Prostate gland (tissue), 2 donors: ENCODE measurements at regions not wholly inside any gene's neighbourhood (a gene's known extent, or its start where the extent isn't known, plus 50 kb on each side); places are given as distances from the start of the nearest gene placed in this dataset.
"Not testable (repeated sequence)": the region's sequence is repeated elsewhere in the genome, so short reads cannot be mapped to it uniquely, and the experiment has no call there.

Experiments used
- DNase-seq: peaks from one replicate; pipeline ENCODE4 v3.0.0-alpha.2; 2019; ENCODE audit warnings: low spot score
- H3K27ac ChIP-seq, 2 donors: fragments of 200-600 bp; sonication (generic); 2 replicates each; pipeline ENCODE4 v1.5.1; 2017 to 2019
- H3K27me3 ChIP-seq: fragments of 200-600 bp; sonication (generic); replicated peaks from 2 replicates; pipeline ENCODE4 v1.5.1; 2019; ENCODE audit not compliant: insufficient read depth
- H3K36me3 ChIP-seq, 2 donors: fragments of 200-600 bp; sonication (generic); 1 replicate in 1 of 2; 2 replicates in 1 of 2; pipeline versions ENCODE4 v1.5.1 to v1.8.1; 2017 to 2019
- H3K4me1 ChIP-seq: fragments of 200-600 bp; sonication (generic); replicated peaks from 2 replicates; pipeline ENCODE4 v1.5.1; 2019
- H3K4me3 ChIP-seq, 2 donors: fragments of 200-600 bp; sonication (generic); 2 replicates each; pipeline ENCODE4 v1.5.1; 2017 to 2019
- H3K9me3 ChIP-seq: fragments of 200-600 bp; sonication (generic); 2 replicates; pipeline ENCODE4 v1.5.1; 2017
- POLR2A ChIP-seq: fragments of 450-650 bp; IDR thresholded peaks from one replicate; pipeline ENCODE4 v1.6.1; 2016; ENCODE audit warnings: antibody characterized with exemption, mild to moderate bottlenecking
- POLR2AphosphoS5 ChIP-seq: sonication (generic); formaldehyde crosslinking; IDR thresholded peaks from one replicate; pipeline ENCODE4 v1.6.1; 2017; ENCODE audit warnings: antibody characterized with exemption
- WGBS: methylation state at CpG from one replicate; pipeline ENCODE4 v1.1.5; 2018; 5-methylcytosine and 5-hydroxymethylcytosine counted together
- intact Hi-C: fragments of 100-400 bp; cut with DNase I; formaldehyde crosslinking; loops from one replicate; pipeline ENCODE4 v1.14.2; 2022
- TF ChIP-seq, protein P1 (sequence below), 4 experiments: fragments of 200-600 bp in 2 of 4; fragments of 450-650 bp in 2 of 4; sonication (generic) in 2 of 4; IDR thresholded peaks; 1 replicate in 3 of 4; 2 replicates in 1 of 4; pipeline ENCODE4 v1.5.1; 2016 to 2019; ENCODE audit warnings: antibody characterized with exemption in 4 of 4, mild to moderate bottlenecking in 2 of 4, moderate library complexity in 2 of 4

GRCh38 chr6:56874328-56874727 lies 80.6 kb upstream of the BEND6 start:
- DNase-seq = no peak
- Histone ChIP-seq H3K9me3 (no peaks in the 10 kb centered on the region), H3K27ac (no peak overlapping the region), H3K27me3 (no peaks in the 10 kb centered on the region), H3K4me1 (no peaks in the 10 kb centered on the region), H3K4me3 (no peak overlapping the region), H3K36me3 (no peaks in the 10 kb centered on the region)
- 91% methylated on average over 3 of the region's 3 CpGs for WGBS
- intact Hi-C loops = no loop called here
- TF ChIP-seq, protein P1, sequence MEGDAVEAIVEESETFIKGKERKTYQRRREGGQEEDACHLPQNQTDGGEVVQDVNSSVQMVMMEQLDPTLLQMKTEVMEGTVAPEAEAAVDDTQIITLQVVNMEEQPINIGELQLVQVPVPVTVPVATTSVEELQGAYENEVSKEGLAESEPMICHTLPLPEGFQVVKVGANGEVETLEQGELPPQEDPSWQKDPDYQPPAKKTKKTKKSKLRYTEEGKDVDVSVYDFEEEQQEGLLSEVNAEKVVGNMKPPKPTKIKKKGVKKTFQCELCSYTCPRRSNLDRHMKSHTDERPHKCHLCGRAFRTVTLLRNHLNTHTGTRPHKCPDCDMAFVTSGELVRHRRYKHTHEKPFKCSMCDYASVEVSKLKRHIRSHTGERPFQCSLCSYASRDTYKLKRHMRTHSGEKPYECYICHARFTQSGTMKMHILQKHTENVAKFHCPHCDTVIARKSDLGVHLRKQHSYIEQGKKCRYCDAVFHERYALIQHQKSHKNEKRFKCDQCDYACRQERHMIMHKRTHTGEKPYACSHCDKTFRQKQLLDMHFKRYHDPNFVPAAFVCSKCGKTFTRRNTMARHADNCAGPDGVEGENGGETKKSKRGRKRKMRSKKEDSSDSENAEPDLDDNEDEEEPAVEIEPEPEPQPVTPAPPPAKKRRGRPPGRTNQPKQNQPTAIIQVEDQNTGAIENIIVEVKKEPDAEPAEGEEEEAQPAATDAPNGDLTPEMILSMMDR (IDR thresholded peaks at IDR 0.05) = no peak
- TF ChIP-seq POLR2AphosphoS5 (no peak), POLR2A (no peak)

GRCh38 chr6:56870053-56870452 lies 84.9 kb upstream of the BEND6 start:
- 81% methylated on average over 5 of the region's 5 CpGs for WGBS

DNA sequence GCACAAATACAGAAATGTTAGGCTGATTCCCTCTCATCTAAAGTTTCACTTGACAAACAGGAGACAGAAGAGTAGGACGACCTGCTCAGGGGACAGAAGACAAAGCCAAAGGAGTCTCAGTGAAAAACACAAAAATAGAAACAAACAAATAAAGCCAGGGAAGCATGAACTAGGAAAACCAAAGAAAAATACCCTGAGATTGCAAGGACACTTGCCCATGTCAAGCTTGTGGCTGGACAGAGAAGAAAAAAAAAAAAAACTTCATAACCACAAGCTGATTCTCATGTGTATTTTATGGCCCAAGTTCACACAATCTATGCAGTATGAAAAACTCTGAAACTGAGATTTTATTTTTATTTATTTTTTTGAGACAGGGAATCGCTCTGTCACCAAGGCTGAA lies 85.6 kb upstream of the BEND6 start:
- Histone ChIP-seq H3K27me3 (no peaks in the 10 kb centered on the region), H3K4me1 (no peaks in the 10 kb centered on the region), H3K9me3 (no peaks in the 10 kb centered on the region), H3K4me3 (no peak overlapping the region), H3K36me3 (no peaks in the 10 kb centered on the region), H3K27ac (no peak overlapping the region)
- intact Hi-C loops = no loop called here
- WGBS = 80% methylated on average over 2 of the region's 2 CpGs
- DNase-seq = no peak
- TF ChIP-seq POLR2AphosphoS5 (no peak), POLR2A (no peak)
- TF ChIP-seq, protein P1 (IDR thresholded peaks at IDR 0.05) = no peak

More at GRCh38 chr6:56870053-56870452, 84.9 kb upstream of the BEND6 start:
- H3K4me3 ChIP-seq, H3K36me3 ChIP-seq, intact Hi-C loops, DNase-seq, H3K4me1 ChIP-seq, H3K27me3 ChIP-seq, H3K9me3 ChIP-seq, H3K27ac ChIP-seq: not testable (repeated sequence)

- H3K4me1 ChIP-seq = no peaks in the 10 kb centered on the region
- WGBS = 84% methylated on average over 1 of the region's 1 CpG
- H3K27ac ChIP-seq = no peak overlapping the region
- DNase-seq = no peak
- H3K4me3 ChIP-seq = no peak overlapping the region
- intact Hi-C loops = no loop called here
- TF ChIP-seq POLR2A = no peak
- no peak for TF ChIP-seq POLR2AphosphoS5
- TF ChIP-seq, protein P1 (IDR thresholded peaks at IDR 0.05) = no peak
- H3K27me3 ChIP-seq = no peaks in the 10 kb centered on the region
- H3K36me3 ChIP-seq = no peaks in the 10 kb centered on the region
- no peaks in the 10 kb centered on the region for H3K9me3 ChIP-seq
Measured at GRCh38 chr6:56868687-56869086, 86.2 kb upstream of the BEND6 start.

GRCh38 chr6:56866917-56867522 lies 87.9 kb upstream of the BEND6 start:
- H3K36me3 ChIP-seq = no peaks in the 10 kb centered on the region
- no peaks in the 10 kb centered on the region for H3K9me3 ChIP-seq
- DNase-seq = no peak
- 85% methylated on average over 2 of the region's 2 CpGs for WGBS
- H3K4me3 ChIP-seq = no peak overlapping the region
- H3K27ac ChIP-seq = no peak overlapping the region
- intact Hi-C loops = no loop called here
- no peaks in the 10 kb centered on the region for H3K27me3 ChIP-seq
- TF ChIP-seq POLR2AphosphoS5 = no peak
- TF ChIP-seq, protein P1 (IDR thresholded peaks at IDR 0.05) = no peak
- TF ChIP-seq POLR2A = no peak
- no peaks in the 10 kb centered on the region for H3K4me1 ChIP-seq
